Left cardiac atrium (tissue), 4 donors: ENCODE measurements at regions not wholly inside any gene's neighbourhood (a gene's known extent, or its start where the extent isn't known, plus 50 kb on each side); places are given as distances from the start of the nearest gene placed in this dataset.
"Not testable (repeated sequence)": the region's sequence is repeated elsewhere in the genome, so short reads cannot be mapped to it uniquely, and the experiment has no call there.

Experiments
- ATAC-seq, 2 donors: fragments of 200-7000 bp; cut with Tn5 transposase; one replicate each; pipeline ENCODE4 v1.9.1; 2020; ENCODE audit warnings: mild to moderate bottlenecking in 2 of 2, moderate library complexity in 2 of 2
- DNase-seq: peaks from one replicate; pipeline ENCODE4 v3.0.0-alpha.2; 2020
- intact Hi-C, 2 donors: fragments of 100-400 bp; cut with DNase I; formaldehyde crosslinking; loops; one replicate each; pipeline versions ENCODE4 v1.14.1 to v1.15.1; 2022 to 2023
- donor health status: DM: no; HTN: yes; CAD: no.
- donor health status: DM: no; HTN: yes; CAD: no; lungs with severe emphysema.
- donor health status: DM: yes; HTN: yes; CAD: no.
- donor health status: Dilated cardiomyopathy.

- intact Hi-C loops = no loop called here
- DNase-seq (no peak), ATAC-seq (no peak)
Measured at GRCh38 chr2:7355781-7356180, 438.6 kb downstream of the RNF144A start.

- no peak for ATAC-seq
- no peak for DNase-seq
- intact Hi-C loops = no loop called here
Measured at GRCh38 chr2:7356909-7357584, 439.8 kb downstream of the RNF144A start.

GRCh38 chr2:7357993-7358392 lies 440.8 kb downstream of the RNF144A start:
- ATAC-seq (no peak), DNase-seq (no peak)
- intact Hi-C loops = no loop called here

- intact Hi-C loops = no loop called here
- no peak for DNase-seq
- no peak for ATAC-seq
Measured at GRCh38 chr2:7358865-7359447, 441.7 kb downstream of the RNF144A start.

DNA sequence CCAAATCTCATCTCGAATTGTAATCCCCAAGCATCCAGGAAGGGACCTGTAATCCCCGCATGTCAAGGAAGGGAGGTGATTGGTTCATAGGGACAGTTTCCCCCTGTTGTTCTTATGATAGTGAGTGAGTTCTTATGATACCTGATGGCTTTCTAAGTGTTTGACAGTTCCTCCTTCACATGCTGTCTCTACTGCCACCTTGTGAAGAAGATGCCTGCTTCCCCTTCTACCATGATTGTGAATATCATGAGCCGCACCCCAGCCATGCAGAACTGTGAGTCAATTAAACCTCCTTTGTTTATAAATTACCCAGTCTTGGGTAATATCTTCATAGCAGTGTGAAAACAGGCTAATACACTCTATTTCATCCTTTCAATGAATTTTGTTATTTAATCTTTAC lies 446.7 kb downstream of the RNF144A start:
- DNase-seq = no peak
- ATAC-seq = no peak
- intact Hi-C loops = no loop called here

- DNase-seq = no peak
- intact Hi-C loops = no loop called here
Measured at GRCh38 chr2:7368211-7368610, 451.0 kb downstream of the RNF144A start.

DNA sequence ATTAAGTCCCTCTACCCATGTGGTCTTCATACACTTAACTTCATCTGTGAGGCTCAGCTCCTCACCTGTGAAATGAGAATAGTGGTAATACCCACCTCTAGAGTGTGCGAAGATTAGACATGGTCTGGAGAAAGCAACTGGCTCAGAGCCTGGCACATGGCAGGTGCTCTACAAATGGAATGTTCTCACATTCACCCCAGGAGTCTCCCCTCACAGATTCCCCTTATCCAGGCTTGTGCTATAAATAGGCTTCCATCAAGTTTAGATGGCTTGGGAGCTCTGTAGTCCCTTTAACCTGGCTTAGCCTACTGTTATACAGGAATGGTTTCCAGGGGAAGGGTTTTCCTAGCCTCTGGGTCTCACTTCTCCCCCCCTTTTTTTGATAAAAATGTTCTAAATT lies 455.9 kb downstream of the RNF144A start:
- intact Hi-C loops = no loop called here

More at GRCh38 chr2:7368211-7368610, 451.0 kb downstream of the RNF144A start:
- no peak for ATAC-seq

GRCh38 chr2:7375901-7376300 lies 458.7 kb downstream of the RNF144A start:
- intact Hi-C loops = no loop called here
- DNase-seq (no peak), ATAC-seq (no peak)

More for the DNA sequence above, 455.9 kb downstream of the RNF144A start:
- ATAC-seq (no peak), DNase-seq (no peak)

DNA sequence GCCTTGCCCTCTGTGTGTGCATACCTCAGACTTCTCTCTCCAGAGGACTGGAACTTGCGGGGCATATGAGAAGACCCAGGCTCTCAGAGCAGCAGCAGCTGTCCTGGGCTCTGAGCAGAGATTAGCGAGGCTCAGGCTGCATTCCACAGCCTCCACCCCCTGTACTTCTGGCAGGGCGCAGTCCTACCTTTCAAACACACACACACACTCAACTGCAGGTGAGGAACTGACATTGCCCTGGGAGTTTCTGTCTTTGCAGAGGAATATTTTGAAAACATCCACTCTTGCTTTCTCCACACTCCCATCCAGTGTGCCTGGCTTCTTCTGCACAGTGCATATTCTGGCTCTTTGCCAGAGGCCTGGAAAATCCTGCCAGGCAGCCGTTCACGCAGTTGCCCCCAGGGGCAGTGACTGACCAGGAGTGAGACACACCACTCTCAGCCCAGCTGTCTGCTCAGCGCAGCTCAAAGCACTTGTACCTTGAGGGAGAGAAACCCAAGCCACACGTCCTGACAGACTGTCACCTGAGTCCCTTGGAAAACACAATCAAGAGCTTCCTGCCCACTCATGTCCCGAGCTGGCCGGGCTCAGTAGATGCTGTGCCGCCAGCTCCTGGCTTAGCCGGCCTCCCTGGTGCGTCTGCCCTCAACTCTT lies 460.8 kb downstream of the RNF144A start:
- DNase-seq = peak; percentile 25
- peak; percentile 74 to 86 for ATAC-seq
- intact Hi-C loops = no loop called here

DNA sequence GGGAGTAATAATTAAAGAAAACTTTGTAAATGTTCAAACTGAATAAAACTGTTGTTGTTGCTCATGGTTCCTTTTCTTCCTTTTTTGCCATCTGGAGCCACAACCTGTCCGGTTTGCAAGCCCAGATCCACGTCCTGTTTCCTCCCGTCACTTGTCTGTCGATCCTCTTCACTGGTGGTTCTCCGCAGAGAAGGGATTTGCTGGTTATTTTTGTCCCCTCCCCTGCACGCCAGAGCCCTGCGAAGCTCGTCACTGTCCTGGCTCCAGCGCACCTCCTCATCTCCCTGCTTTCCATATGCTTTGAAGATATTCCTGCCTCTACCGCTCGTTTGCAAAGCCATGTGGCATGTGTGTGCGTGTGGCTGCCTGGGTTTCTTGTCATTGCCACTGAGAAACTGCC lies 461.4 kb downstream of the RNF144A start:
- no peak for ATAC-seq
- DNase-seq = no peak
- intact Hi-C loops = no loop called here

GRCh38 chr2:7379799-7380198 lies 462.6 kb downstream of the RNF144A start:
- no peak for ATAC-seq
- DNase-seq = no peak
- intact Hi-C loops = no loop called here

GRCh38 chr2:7384773-7385349 lies 467.6 kb downstream of the RNF144A start:
- DNase-seq = no peak
- ATAC-seq = no peak
- intact Hi-C loops = no loop called here

GRCh38 chr2:7390311-7390710 lies 473.1 kb downstream of the RNF144A start:
- intact Hi-C loops, DNase-seq, ATAC-seq: not testable (repeated sequence)

GRCh38 chr2:7392076-7392787 lies 475.0 kb downstream of the RNF144A start:
- DNase-seq = peak; percentile 37
- intact Hi-C loops = no loop called here
- ATAC-seq = peak in 1 of 2 donors; percentile 72

DNA sequence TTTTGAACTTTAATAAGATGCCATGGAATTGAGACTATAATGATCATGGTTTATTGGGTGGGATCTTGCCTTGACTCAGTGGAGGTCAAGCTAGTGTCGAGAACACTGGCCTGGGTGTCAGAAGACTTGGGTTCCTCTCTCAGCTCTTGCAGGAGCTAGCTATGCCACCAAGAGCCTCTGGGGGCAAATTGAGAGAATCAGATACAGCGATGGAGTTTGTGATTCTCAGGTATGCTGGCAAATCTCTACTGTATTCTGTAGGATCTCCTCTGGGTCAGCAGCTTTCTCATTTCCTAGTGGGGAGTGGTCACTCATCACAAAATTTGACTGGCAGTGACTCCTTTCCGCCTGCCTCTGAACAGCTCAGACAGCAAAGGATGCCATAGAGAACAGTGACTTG lies 477.0 kb downstream of the RNF144A start:
- DNase-seq = no peak
- intact Hi-C loops = no loop called here
- ATAC-seq = no peak

DNA sequence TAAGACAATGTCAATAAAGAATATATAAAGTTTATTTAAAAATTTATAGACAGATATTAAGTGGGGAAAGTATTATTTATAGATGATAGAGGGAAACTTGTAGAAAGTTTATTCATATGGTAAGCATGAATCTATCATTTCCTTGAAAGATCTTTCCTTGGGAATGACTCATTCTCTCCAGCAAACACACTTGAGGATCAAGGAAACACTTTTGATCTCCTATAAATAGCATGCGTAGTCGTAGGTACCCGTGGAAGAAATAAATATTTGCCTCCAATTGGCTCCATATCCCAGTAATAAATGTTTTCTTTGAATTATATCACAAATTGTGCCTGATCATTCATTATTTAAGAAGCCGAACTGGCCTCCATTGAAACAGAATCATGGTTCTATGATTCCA lies 483.4 kb downstream of the RNF144A start:
- ATAC-seq (no peak), DNase-seq (no peak)
- intact Hi-C loops = no loop called here

DNA sequence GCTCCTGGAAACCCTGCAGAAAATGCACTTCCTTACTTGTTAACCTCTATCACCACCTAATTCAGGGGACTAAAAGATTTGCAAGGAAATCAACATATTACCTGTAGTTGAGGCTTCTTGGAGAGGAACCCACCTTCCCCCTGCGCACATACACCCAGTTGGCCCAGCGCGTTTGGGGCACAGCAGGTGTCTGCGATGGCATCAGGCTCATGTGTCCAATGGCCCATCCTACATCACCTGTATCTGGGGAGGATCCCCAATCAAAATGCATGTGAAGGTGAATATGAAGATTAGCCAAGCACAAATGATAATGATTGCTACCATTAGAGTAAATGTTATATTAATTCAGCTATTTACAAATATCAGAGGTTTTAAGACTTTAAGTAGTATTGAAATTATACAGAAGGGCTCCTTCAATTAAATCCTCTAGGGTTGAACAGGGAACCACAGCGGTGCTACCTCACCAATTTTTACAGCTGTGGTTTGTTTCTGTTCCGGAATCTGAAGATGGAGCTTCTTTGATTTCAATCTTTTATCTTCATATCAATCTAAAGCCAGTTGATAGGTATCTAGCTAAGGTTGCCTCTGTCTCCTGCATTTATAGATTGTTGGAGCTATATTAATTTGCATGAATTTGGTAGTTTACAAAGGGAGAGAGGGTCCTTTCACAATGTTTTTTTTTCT lies 486.0 kb downstream of the RNF144A start:
- DNase-seq (no peak), ATAC-seq (no peak)
- intact Hi-C loops = no loop called here

DNA sequence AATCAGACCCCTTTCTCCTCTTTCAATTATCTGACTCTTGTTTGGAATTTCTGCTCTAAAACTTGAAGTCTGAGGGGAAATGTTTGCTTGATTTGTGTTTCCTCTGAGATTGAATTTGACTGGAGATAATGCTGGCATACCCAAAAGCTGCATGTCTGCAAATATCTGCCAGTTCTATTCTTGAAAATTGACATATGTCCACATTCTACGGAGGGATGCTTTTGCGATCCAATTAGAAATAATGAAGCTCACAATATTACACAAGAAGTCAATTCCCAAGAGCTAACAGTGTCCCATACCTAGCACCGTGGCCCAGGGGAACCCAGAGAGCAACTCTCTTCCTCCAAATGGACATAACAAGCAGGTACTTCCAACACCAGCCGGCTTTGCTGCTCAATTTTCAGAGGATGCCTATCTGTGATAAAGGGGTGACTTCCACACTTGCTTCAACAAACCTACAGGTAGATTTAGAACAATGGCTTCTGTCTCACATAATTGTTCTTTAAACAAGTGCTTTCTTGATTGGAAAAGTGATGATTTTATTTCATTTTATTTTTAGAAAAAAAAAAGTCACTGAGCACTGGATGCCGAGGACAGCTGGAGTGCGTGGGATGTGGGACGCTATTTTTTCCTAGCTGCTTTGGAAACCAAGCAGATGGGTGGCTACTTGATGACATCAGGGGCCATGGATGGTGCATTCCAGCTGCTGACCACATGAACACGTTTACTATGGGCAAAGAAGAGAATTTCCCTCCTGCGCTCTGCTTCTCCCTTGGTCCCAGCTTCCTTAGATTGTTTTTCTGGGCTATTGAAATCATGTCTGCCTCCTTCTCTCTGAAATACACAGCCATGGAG lies 488.9 kb downstream of the RNF144A start:
- DNase-seq (no peak), ATAC-seq (peak in 1 of 2 donors; percentile 44)
- intact Hi-C loops = no loop called here
